ENCODE measurements at regions not wholly inside any gene's neighbourhood (a gene's known extent, or its start where the extent isn't known, plus 50 kb on each side); places are given as distances from the start of the nearest gene placed in this dataset.

DNA sequence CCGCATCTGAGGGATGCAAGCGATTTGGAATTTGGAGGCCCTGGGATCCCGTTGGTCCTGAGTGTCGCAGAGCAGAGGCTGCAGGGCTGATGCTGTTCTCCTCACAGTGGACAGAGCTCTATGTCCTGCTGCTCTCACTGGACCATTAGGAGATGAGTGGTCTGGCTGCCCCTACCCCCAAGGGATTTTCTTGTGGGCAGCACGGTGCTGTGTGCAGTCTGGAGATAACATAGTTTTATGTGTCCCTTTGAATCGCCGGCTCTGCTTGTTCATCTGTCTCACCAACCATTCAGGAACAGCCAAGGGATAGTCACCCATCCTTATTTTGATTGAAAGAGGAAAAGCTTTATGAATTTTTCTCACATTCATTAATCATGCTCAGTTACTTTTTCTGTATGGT lies 49.9 kb downstream of the CHRM3 start:
- peaks cover 3% of the 10 kb centered on the region for H3K36me3 Mint-ChIP-seq
- H3K4me1 Mint-ChIP-seq (ENCODE audit: low read depth): no peaks in the 10 kb centered on the region

DNA sequence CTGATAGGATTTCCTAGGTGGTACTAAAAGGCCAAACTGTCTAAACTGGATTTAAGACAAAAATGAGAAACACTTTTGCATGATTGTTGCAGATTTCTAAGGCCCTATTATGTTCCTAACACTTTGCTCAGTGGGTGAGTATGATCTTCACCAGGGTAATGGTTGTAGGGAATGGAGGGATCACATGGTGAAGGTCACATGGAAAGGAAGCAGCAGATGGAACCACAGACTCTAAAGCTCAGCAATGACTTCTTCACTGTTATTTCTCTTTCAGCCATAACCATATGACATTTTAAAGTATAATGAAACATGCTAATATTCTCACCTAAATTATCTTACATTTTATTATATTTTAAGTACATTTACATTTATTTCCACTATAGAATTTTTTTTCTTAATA lies 51.5 kb downstream of the CHRM3 start:
- Mint-ChIP-seq H3K4me3 (no peak overlapping the region), H3K27ac (no peak overlapping the region), H3K36me3 (peaks cover 9% of the 10 kb centered on the region), H3K4me1 (ENCODE audit: low read depth) (no peaks in the 10 kb centered on the region), H3K9me3 (ENCODE audit: low read depth) (no peaks in the 10 kb centered on the region), H3K27me3 (no peaks in the 10 kb centered on the region)

More for the DNA sequence above, 49.9 kb downstream of the CHRM3 start:
- H3K4me3 Mint-ChIP-seq: no peak overlapping the region
- no peak overlapping the region for H3K27ac Mint-ChIP-seq
- H3K27me3 Mint-ChIP-seq: no peaks in the 10 kb centered on the region
- no peaks in the 10 kb centered on the region for H3K9me3 Mint-ChIP-seq (ENCODE audit: low read depth)

DNA sequence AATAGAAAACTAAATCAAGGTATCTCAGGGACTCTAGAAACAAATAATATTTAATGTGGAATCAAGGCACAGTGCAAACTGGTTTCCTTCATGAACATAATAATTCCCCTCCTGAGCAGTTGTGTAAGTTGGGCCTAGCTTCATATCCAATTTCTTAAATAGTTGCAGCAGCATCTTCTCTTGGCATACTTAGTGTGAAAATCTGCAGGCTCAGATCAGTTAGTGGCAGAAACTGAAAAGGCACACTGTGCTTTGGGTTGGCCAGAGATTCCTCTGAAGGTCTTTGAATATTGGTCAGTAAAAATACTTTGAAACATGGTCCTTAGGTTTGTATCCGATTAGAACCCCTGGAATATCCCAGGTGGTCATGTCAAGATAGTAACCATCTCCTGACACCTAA lies 52.5 kb downstream of the CHRM3 start:
- Mint-ChIP-seq H3K4me3 (no peak overlapping the region), H3K4me1 (ENCODE audit: low read depth) (no peaks in the 10 kb centered on the region), H3K27me3 (no peaks in the 10 kb centered on the region), H3K9me3 (ENCODE audit: low read depth) (no peaks in the 10 kb centered on the region), H3K36me3 (peaks cover 9% of the 10 kb centered on the region), H3K27ac (no peak overlapping the region)

DNA sequence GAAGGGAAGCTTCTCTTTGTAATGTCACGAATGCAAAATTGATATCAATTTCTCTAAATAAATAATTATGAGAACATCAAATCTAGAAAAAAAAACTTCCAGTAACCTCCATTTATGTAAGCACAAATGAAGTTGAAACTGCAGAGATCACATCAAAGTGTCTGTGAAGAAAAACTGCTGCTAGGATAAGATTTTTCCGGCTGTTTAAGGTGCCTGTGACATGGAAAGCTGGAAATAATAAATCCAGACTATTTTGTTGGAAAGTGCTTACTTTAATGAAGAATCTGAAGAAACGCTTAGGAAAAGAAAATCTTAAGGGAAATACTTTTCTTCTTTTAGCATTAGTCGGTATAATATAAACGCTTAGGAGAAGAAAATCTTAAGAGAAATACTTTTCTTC lies 57.0 kb downstream of the CHRM3 start:
- Mint-ChIP-seq H3K4me3 (no peak overlapping the region), H3K9me3 (ENCODE audit: low read depth) (no peaks in the 10 kb centered on the region), H3K4me1 (ENCODE audit: low read depth) (no peaks in the 10 kb centered on the region), H3K27ac (no peak overlapping the region), H3K27me3 (no peaks in the 10 kb centered on the region), H3K36me3 (peaks cover 9% of the 10 kb centered on the region)

DNA sequence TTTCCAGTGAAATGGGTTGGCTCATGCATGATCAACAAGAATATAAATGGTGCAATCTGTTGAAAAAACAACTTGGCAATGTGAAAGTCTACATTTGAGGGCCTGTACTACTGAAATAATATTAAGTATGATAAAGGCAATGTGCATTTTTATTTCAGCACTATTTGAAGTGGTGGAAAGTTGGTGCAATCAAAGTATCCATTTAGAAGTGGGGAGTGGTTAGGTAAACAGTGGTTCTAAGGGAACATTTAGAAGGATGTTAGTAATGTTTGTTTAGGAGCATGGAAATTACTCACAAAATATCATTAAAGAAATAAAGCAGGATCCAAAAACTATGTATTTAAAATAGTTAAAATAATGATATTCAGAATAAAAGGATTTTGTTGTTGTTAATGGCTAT lies 60.2 kb downstream of the CHRM3 start:
- no peaks in the 10 kb centered on the region for H3K9me3 Mint-ChIP-seq (ENCODE audit: low read depth)
- peaks cover 3% of the 10 kb centered on the region for H3K36me3 Mint-ChIP-seq
- H3K4me1 Mint-ChIP-seq (ENCODE audit: low read depth): no peaks in the 10 kb centered on the region
- no peak overlapping the region for H3K4me3 Mint-ChIP-seq
- no peaks in the 10 kb centered on the region for H3K27me3 Mint-ChIP-seq
- H3K27ac Mint-ChIP-seq: no peak overlapping the region

DNA sequence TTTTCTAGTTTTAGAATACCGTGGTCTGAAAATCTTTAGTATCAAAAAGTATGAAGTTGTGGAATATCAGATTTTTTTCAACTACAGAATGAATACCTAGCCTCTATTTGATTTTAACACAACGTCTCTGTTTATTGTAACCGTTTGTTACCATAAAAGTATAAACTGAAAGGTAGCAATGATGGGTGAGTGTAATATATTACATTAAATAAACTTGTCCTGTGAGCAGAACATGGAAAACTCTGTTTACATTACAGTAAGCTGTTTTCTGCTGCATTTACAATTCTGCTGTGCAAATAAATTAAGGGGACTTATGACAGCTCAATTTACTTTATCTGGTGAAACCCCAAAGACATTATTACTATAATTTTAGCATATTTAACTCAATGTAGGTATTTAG lies 62.5 kb downstream of the CHRM3 start:
- Mint-ChIP-seq H3K27ac (no peak overlapping the region), H3K4me3 (no peak overlapping the region), H3K27me3 (no peaks in the 10 kb centered on the region)

DNA sequence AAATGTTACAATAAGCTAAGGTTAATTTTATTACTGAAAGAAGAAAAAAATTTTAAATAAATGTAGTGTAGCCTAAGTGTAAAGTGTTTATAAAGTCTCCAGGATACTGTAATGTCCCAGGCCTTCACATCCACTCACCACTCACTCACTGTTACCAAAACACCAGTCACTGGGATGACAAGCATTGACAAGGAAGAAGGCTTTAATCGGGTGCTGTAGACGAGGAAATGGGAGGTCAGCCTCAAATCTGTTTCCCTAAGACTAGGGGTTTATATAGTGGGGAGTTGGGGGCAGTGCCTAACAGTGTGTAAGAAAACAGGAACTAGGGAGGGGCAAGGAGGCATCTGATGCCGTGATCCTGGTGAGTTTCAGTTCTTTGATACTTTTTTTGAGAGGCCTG lies 69.4 kb downstream of the CHRM3 start:
- Mint-ChIP-seq H3K27ac (no peak overlapping the region), H3K36me3 (no peaks in the 10 kb centered on the region), H3K27me3 (no peaks in the 10 kb centered on the region), H3K9me3 (ENCODE audit: low read depth) (peaks cover 3% of the 10 kb centered on the region), H3K4me1 (ENCODE audit: low read depth) (peaks cover 10% of the 10 kb centered on the region), H3K4me3 (no peak overlapping the region)

More for the DNA sequence above, 62.5 kb downstream of the CHRM3 start:
- Mint-ChIP-seq H3K4me1 (ENCODE audit: low read depth) (no peaks in the 10 kb centered on the region), H3K9me3 (ENCODE audit: low read depth) (no peaks in the 10 kb centered on the region), H3K36me3 (no peaks in the 10 kb centered on the region)

DNA sequence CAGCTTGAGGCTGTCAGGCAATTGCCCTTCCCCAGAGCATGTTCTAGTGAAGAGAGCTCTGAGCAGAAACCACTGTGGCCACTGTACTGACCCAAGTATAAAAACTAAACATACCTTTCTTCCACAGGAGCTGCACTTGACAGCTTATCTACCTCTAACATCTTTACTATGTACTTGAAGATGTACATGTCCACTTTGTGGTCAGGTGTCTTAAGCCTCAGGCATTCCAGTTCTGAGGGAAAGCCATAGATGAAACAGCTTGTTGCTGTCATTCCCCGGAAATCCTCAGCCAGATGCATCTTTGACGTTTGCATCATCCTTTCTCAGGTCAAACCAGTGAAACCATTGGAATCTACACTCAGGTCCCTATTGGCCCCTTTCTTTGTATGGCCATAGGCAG lies 70.4 kb downstream of the CHRM3 start:
- Mint-ChIP-seq H3K9me3 (ENCODE audit: low read depth) (peaks cover 3% of the 10 kb centered on the region), H3K27ac (no peak overlapping the region), H3K4me1 (ENCODE audit: low read depth) (peaks cover 10% of the 10 kb centered on the region), H3K27me3 (no peaks in the 10 kb centered on the region), H3K36me3 (no peaks in the 10 kb centered on the region), H3K4me3 (no peak overlapping the region)

GRCh38 chr1:239457491-239458143 lies 71.2 kb downstream of the CHRM3 start:
- no peaks in the 10 kb centered on the region for H3K27me3 Mint-ChIP-seq
- H3K4me1 Mint-ChIP-seq (ENCODE audit: low read depth): peaks cover 10% of the 10 kb centered on the region
- H3K4me3 Mint-ChIP-seq: peak overlapping the region; percentile 40
- H3K36me3 Mint-ChIP-seq: no peaks in the 10 kb centered on the region
- peaks cover 3% of the 10 kb centered on the region for H3K9me3 Mint-ChIP-seq (ENCODE audit: low read depth)
- no peak overlapping the region for H3K27ac Mint-ChIP-seq

DNA sequence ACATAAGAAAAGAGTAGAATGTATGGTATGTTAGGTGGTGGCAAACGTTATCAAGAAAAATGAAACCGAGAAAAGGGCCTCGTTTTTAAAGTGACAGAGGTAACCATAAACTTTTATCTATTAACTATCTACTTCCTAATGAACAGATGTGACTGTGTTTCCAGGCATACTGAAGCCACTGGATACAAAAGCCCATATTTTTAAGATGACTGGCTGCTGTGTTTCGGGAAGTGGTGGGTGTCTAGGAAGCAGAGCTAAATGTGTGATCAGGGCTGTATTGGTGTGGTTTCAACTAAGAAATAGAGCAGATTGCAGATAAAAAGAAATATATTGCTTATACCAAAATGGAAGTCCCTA lies 71.8 kb downstream of the CHRM3 start:
- H3K27ac Mint-ChIP-seq: no peak overlapping the region
- H3K27me3 Mint-ChIP-seq: no peaks in the 10 kb centered on the region
- peak overlapping the region; percentile 51 for H3K4me3 Mint-ChIP-seq

GRCh38 chr1:239467730-239468129 lies 81.4 kb downstream of the CHRM3 start:
- no peaks in the 10 kb centered on the region for H3K9me3 Mint-ChIP-seq (ENCODE audit: low read depth)
- H3K36me3 Mint-ChIP-seq: no peaks in the 10 kb centered on the region
- peaks cover 3% of the 10 kb centered on the region for H3K27me3 Mint-ChIP-seq
- no peak overlapping the region for H3K4me3 Mint-ChIP-seq
- no peak overlapping the region for H3K27ac Mint-ChIP-seq
- H3K4me1 Mint-ChIP-seq (ENCODE audit: low read depth): no peaks in the 10 kb centered on the region

More for the DNA sequence above, 71.8 kb downstream of the CHRM3 start:
- Mint-ChIP-seq H3K9me3 (ENCODE audit: low read depth) (peaks cover 3% of the 10 kb centered on the region), H3K36me3 (no peaks in the 10 kb centered on the region), H3K4me1 (ENCODE audit: low read depth) (peaks cover 10% of the 10 kb centered on the region)

GRCh38 chr1:239478069-239478468 lies 91.7 kb downstream of the CHRM3 start:
- Mint-ChIP-seq H3K27me3 (no peaks in the 10 kb centered on the region), H3K4me1 (ENCODE audit: low read depth) (no peaks in the 10 kb centered on the region), H3K27ac (no peak overlapping the region), H3K36me3 (peaks cover 7% of the 10 kb centered on the region), H3K9me3 (ENCODE audit: low read depth) (peaks cover 8% of the 10 kb centered on the region), H3K4me3 (no peak overlapping the region)

- H3K36me3 Mint-ChIP-seq: peaks cover 6% of the 10 kb centered on the region
- H3K4me3 Mint-ChIP-seq: no peak overlapping the region
- H3K9me3 Mint-ChIP-seq (ENCODE audit: low read depth): peaks cover 3% of the 10 kb centered on the region
- H3K4me1 Mint-ChIP-seq (ENCODE audit: low read depth): no peaks in the 10 kb centered on the region
- H3K27me3 Mint-ChIP-seq: no peaks in the 10 kb centered on the region
- no peak overlapping the region for H3K27ac Mint-ChIP-seq
These were observed 97.0 kb downstream of the CHRM3 start for GRCh38 chr1:239483391-239483790.

DNA sequence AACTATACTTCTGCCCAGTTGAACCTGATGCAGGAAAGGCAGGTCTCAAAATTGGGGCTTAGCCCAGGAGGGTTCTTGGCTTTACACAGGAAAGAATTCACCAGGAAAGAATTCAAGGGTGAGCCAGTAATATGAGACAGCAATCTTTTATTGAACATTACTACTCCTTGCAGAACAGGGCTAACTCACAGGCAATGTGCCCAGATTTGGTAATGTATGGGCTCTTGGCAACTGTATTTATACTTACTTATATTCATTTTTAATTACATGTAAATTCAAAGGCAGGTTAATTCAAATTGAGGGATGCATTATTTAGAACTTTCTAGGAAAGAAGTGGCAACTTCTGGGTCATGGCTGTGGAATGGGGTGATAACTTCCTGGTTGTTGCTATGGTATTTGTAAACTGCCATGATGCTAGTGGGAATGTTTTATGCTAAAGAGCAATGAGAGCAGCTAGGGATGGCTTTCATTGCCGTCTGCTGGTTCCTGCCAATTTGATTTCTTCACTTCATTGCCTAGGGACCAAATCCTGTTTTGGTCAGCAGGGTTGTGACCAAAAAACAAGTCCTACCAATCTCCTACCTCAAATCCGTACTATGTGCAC lies 107.5 kb downstream of the CHRM3 start:
- Mint-ChIP-seq H3K27ac (no peak overlapping the region), H3K27me3 (no peaks in the 10 kb centered on the region), H3K36me3 (no peaks in the 10 kb centered on the region), H3K9me3 (ENCODE audit: low read depth) (no peaks in the 10 kb centered on the region), H3K4me1 (ENCODE audit: low read depth) (no peaks in the 10 kb centered on the region), H3K4me3 (no peak overlapping the region)

DNA sequence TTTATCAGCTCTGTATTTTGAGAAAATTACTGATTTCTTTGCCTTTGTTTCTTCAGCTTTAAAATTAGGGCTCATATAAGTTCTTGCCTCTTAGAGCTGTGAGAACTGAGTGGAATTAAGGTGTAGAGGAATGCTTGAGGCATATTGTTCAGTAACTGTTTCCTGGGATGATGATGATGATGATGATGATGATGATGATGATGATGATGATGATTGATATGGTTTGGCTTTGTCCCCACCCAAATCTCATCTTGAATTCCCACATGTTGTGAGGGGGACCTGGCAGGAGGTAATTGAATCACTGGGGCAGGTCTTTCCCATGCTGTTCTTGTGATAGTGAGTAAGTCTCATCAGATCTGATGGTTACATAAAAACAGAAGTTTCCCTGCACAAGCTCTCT lies 118.7 kb downstream of the CHRM3 start:
- no peaks in the 10 kb centered on the region for H3K27me3 Mint-ChIP-seq
- H3K4me1 Mint-ChIP-seq (ENCODE audit: low read depth): peaks cover 20% of the 10 kb centered on the region
- no peak overlapping the region for H3K4me3 Mint-ChIP-seq
- H3K9me3 Mint-ChIP-seq (ENCODE audit: low read depth): peaks cover 30% of the 10 kb centered on the region
- no peak overlapping the region for H3K27ac Mint-ChIP-seq
- H3K36me3 Mint-ChIP-seq: peaks cover 6% of the 10 kb centered on the region

- Mint-ChIP-seq H3K27me3 (no peaks in the 10 kb centered on the region), H3K4me3 (no peak overlapping the region), H3K9me3 (ENCODE audit: low read depth) (peaks cover 30% of the 10 kb centered on the region), H3K27ac (no peak overlapping the region), H3K4me1 (ENCODE audit: low read depth) (peaks cover 3% of the 10 kb centered on the region), H3K36me3 (peaks cover 9% of the 10 kb centered on the region)
These were observed 121.5 kb downstream of the CHRM3 start for GRCh38 chr1:239507826-239508225.
